Right hindlimb (tissue), 1 donor: ENCODE measurements at regions not wholly inside any gene's neighbourhood (a gene's known extent, or its start where the extent isn't known, plus 50 kb on each side); places are given as distances from the start of the nearest gene placed in this dataset.
"Not testable (repeated sequence)": the region's sequence is repeated elsewhere in the genome, so short reads cannot be mapped to it uniquely, and the experiment has no call there.

Experiments
- DNase-seq: peaks from one replicate; pipeline ENCODE4 v3.0.0-alpha.2; 2018

- no peak for DNase-seq
Observed at GRCh38 chr3:176149567-176149966, 1047.7 kb downstream of the TBL1XR1 start.

GRCh38 chr3:176147251-176147650 lies 1050.0 kb downstream of the TBL1XR1 start:
- no peak for DNase-seq

- DNase-seq: no peak
Observed at GRCh38 chr3:176141837-176142236, 1055.4 kb downstream of the TBL1XR1 start.

- DNase-seq: no peak
Observed at GRCh38 chr3:176120507-176120906, 1076.8 kb downstream of the TBL1XR1 start.

GRCh38 chr3:176119826-176120225 lies 1077.5 kb downstream of the TBL1XR1 start:
- DNase-seq: no peak

GRCh38 chr3:176106380-176106779 lies 1090.9 kb downstream of the TBL1XR1 start:
- no peak for DNase-seq

GRCh38 chr3:176097027-176097426 lies 1100.3 kb downstream of the TBL1XR1 start:
- no peak for DNase-seq

GRCh38 chr3:176093892-176094291 lies 1103.4 kb downstream of the TBL1XR1 start:
- DNase-seq: not testable (repeated sequence)

- DNase-seq: no peak
Observed at GRCh38 chr3:176090727-176091126, 1106.6 kb downstream of the TBL1XR1 start.

GRCh38 chr3:176088962-176089383 lies 1108.3 kb downstream of the TBL1XR1 start:
- DNase-seq: no peak

- DNase-seq: no peak
Observed at GRCh38 chr3:176087066-176087697, 1110.1 kb downstream of the TBL1XR1 start.

GRCh38 chr3:176079785-176080184 lies 1117.5 kb downstream of the TBL1XR1 start:
- no peak for DNase-seq

GRCh38 chr3:176078906-176079305 lies 1118.4 kb downstream of the TBL1XR1 start:
- no peak for DNase-seq

GRCh38 chr3:176075491-176075890 lies 1121.8 kb downstream of the TBL1XR1 start:
- DNase-seq: no peak

- DNase-seq: no peak
Observed at GRCh38 chr3:176075046-176075445, 1122.2 kb downstream of the TBL1XR1 start.

- no peak for DNase-seq
Observed at GRCh38 chr3:176074096-176074495, 1123.2 kb downstream of the TBL1XR1 start.

GRCh38 chr3:176071943-176072342 lies 1125.3 kb downstream of the TBL1XR1 start:
- DNase-seq: no peak

- no peak for DNase-seq
Observed at GRCh38 chr3:176068750-176069149, 1128.5 kb downstream of the TBL1XR1 start.

- DNase-seq: no peak
Observed at GRCh38 chr3:176058856-176059255, 1138.4 kb downstream of the TBL1XR1 start.

GRCh38 chr3:176055836-176056235 lies 1141.4 kb downstream of the TBL1XR1 start:
- no peak for DNase-seq

GRCh38 chr3:176051766-176052165 lies 1145.5 kb downstream of the TBL1XR1 start:
- DNase-seq: no peak

- DNase-seq: no peak
Observed at GRCh38 chr3:176046703-176047102, 1150.6 kb downstream of the TBL1XR1 start.

GRCh38 chr3:176041812-176042211 lies 1155.5 kb downstream of the TBL1XR1 start:
- no peak for DNase-seq

- DNase-seq: no peak
Observed at GRCh38 chr3:176041185-176041584, 1156.1 kb downstream of the TBL1XR1 start.

GRCh38 chr3:176037636-176038035 lies 1159.6 kb downstream of the TBL1XR1 start:
- DNase-seq: no peak
